Retinal pigment epithelial cell (primary cell): ENCODE measurements at regions not wholly inside any gene's neighbourhood (a gene's known extent, or its start where the extent isn't known, plus 50 kb on each side); places are given as distances from the start of the nearest gene placed in this dataset.
"Not testable (repeated sequence)": the region's sequence is repeated elsewhere in the genome, so short reads cannot be mapped to it uniquely, and the experiment has no call there.

ENCODE experiments used
- DNase-seq: peaks from one replicate; pipeline ENCODE4 v3.0.0-alpha.2; 2010; ENCODE audit warnings: low read depth
- H3K4me3 ChIP-seq: 2 replicates; pipeline ENCODE4 v1.5.1; 2011; ENCODE audit warnings: mild to moderate bottlenecking, low read length, control low read depth, moderate library complexity
- CTCF ChIP-seq: conservative IDR thresholded peaks from 2 replicates; pipeline ENCODE4 v1.5.1; 2011; ENCODE audit warnings: low read depth, low read length, control low read depth, inconsistent platforms

GRCh38 chr3:153552887-153553604, 391.0 kb downstream of the RAP2B start:
- no peak for DNase-seq

GRCh38 chr3:153553605-153553945, 391.5 kb downstream of the RAP2B start:
- no peak for DNase-seq
- H3K4me3 ChIP-seq: no peak overlapping the region
- TF ChIP-seq CTCF: no peak

More at GRCh38 chr3:153552887-153553604, 391.0 kb downstream of the RAP2B start:
- no peak for TF ChIP-seq CTCF
- no peak overlapping the region for H3K4me3 ChIP-seq

- no peak for DNase-seq
- H3K4me3 ChIP-seq: no peak overlapping the region
- no peak for TF ChIP-seq CTCF
These were observed 393.9 kb downstream of the RAP2B start for GRCh38 chr3:153555919-153556318.

- not testable (repeated sequence) for DNase-seq, H3K4me3 ChIP-seq
These were observed 397.3 kb downstream of the RAP2B start for GRCh38 chr3:153559366-153559765.

- no peak overlapping the region for H3K4me3 ChIP-seq
- TF ChIP-seq CTCF: no peak
- DNase-seq: no peak
These were observed 405.0 kb downstream of the RAP2B start for GRCh38 chr3:153567011-153567410.

GRCh38 chr3:153567556-153567955, 405.5 kb downstream of the RAP2B start:
- DNase-seq: no peak
- no peak for TF ChIP-seq CTCF
- H3K4me3 ChIP-seq: no peak overlapping the region

GRCh38 chr3:153570481-153570880, 408.5 kb downstream of the RAP2B start:
- not testable (repeated sequence) for H3K4me3 ChIP-seq, DNase-seq

- no peak for DNase-seq
- H3K4me3 ChIP-seq: no peak overlapping the region
- TF ChIP-seq CTCF: no peak
These were observed 410.1 kb downstream of the RAP2B start for GRCh38 chr3:153572165-153572564.
